K562 (cell line): ENCODE measurements at regions not wholly inside any gene's neighbourhood (a gene's known extent, or its start where the extent isn't known, plus 50 kb on each side); places are given as distances from the start of the nearest gene placed in this dataset.

Source experiments
- HNRNPH1 ChIP-seq: fragments of 200-400 bp; formaldehyde crosslinking; optimal IDR thresholded peaks from 2 replicates; pipeline ENCODE3; 2017; ENCODE audit warnings: low read depth, mild to moderate bottlenecking, low read length, moderate library complexity
- HNRNPLL ChIP-seq: fragments of 200-400 bp; formaldehyde crosslinking; IDR thresholded peaks from 2 replicates; pipeline ENCODE4 v1.6.1; 2017; ENCODE audit warnings: low read length, low read depth, mild to moderate bottlenecking; ENCODE audit not compliant: poor library complexity, severe bottlenecking
- MYNN ChIP-seq, 2 experiments: sonication (generic); formaldehyde crosslinking in 1 of 2; IDR thresholded peaks; 2 replicates each; pipeline versions ENCODE4 v1.5.0 to v1.6.1; 2016 to 2020; ENCODE audit warnings: antibody characterized with exemption in 1 of 2, missing genetic modification reagents in 1 of 2
- NEUROD1 ChIP-seq: fragments of 150-350 bp; IDR thresholded peaks from 2 replicates; pipeline ENCODE4 v1.6.1; 2014; ENCODE audit warnings: borderline replicate concordance, low read length, low read depth; ENCODE audit not compliant: partially characterized antibody
- PTBP1 ChIP-seq: fragments of 200-400 bp; formaldehyde crosslinking; IDR thresholded peaks from 2 replicates; pipeline ENCODE4 v1.6.1; 2017; ENCODE audit warnings: low read depth, low read length
- TAF1 ChIP-seq: IDR thresholded peaks from 2 replicates; pipeline ENCODE4 v1.6.1; 2011; ENCODE audit warnings: mild to moderate bottlenecking, low read length, moderate library complexity; ENCODE audit not compliant: insufficient read depth, control insufficient read depth, severe bottlenecking; ENCODE audit errors: extremely low read depth
- XRCC3 ChIP-seq: fragments of 450-650 bp; IDR thresholded peaks from 2 replicates; pipeline ENCODE4 v1.6.1; 2017; ENCODE audit warnings: mild to moderate bottlenecking, moderate library complexity
- ZNF551 ChIP-seq: fragments of 250-450 bp; sonication (Bioruptor Pico); IDR thresholded peaks from 2 replicates; pipeline ENCODE4 v1.5.0; 2021; ENCODE audit warnings: mild to moderate bottlenecking, moderate library complexity
- ZNF717 ChIP-seq: fragments of 250-450 bp; sonication (Bioruptor Pico); IDR thresholded peaks from 2 replicates; pipeline ENCODE4 v1.5.0; 2021
- TF ChIP-seq, protein P1 (sequence below), 2 experiments: fragments of 450-650 bp; IDR thresholded peaks; 2 replicates each; pipeline ENCODE4 v1.6.1; 2016; ENCODE audit warnings: mild to moderate bottlenecking in 2 of 2, borderline replicate concordance in 1 of 2, low read depth in 1 of 2, moderate library complexity in 1 of 2

- TF ChIP-seq, protein P1, sequence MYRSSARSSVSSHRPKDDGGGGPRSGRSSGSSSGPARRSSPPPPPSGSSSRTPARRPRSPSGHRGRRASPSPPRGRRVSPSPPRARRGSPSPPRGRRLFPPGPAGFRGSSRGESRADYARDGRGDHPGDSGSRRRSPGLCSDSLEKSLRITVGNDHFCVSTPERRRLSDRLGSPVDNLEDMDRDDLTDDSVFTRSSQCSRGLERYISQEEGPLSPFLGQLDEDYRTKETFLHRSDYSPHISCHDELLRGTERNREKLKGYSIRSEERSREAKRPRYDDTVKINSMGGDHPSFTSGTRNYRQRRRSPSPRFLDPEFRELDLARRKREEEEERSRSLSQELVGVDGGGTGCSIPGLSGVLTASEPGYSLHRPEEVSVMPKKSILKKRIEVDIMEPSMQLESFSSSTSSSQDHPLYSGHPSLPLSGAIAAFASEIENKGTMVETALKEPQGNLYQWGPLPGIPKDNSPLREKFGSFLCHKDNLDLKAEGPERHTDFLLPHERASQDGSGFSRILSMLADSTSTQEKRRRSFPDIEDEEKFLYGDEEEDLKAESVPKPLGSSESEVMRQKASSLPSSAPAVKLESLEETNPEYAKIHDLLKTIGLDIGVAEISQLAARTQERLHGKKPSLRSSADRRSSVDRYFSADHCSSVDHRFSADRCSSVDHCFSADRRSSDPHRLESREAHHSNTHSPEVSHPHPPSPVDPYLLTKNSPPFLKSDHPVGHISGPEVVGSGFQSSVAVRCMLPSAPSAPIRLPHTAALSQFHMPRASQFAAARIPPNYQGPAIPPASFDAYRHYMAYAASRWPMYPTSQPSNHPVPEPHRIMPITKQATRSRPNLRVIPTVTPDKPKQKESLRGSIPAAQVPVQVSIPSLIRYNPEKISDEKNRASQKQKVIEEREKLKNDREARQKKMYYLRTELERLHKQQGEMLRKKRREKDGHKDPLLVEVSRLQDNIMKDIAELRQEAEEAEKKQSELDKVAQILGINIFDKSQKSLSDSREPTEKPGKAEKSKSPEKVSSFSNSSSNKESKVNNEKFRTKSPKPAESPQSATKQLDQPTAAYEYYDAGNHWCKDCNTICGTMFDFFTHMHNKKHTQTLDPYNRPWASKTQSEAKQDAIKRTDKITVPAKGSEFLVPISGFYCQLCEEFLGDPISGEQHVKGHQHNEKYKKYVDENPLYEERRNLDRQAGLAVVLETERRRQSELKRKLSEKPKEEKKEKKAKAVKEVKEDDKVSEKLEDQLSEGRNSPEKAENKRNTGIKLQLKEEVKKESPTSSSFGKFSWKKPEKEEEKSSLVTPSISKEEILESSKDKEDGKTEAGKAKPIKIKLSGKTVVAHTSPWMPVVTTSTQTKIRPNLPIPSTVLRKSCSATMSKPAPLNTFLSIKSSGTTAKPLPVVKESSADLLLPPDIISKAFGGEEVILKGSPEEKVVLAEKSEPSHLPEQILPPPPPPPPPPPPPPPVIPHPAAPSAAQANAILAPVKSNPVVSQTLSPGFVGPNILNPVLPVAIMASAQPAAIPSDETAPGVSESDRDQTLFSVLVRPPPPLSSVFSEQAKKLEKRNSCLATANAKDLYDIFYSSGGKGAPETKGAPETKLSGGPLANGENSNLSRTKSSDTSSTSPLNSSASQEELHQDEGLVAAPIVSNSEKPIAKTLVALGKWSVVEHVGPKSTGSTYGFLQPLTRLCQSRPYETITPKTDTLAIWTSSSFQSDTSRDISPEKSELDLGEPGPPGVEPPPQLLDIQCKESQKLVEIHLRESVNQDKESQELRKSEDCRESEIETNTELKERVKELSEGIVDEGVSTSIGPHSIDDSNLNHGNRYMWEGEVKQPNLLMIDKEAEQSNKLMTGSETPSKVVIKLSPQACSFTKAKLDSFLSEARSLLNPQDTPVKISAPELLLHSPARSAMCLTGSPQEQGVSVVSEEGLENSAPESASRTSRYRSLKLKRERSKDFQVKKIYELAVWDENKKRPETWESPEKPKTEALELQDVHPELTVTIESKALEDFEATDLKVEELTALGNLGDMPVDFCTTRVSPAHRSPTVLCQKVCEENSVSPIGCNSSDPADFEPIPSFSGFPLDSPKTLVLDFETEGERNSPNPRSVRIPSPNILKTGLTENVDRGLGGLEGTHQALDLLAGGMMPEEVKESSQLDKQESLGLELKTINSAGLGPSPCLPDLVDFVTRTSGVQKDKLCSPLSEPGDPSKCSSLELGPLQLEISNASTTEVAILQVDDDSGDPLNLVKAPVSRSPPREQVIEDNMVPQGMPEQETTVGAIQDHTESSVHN (IDR thresholded peaks at IDR 0.05; ENCODE audit: borderline replicate concordance in 1 of 2, low read depth in 1 of 2): no peak
- no peak for TF ChIP-seq ZNF551
- TF ChIP-seq XRCC3: no peak
- TF ChIP-seq HNRNPLL: no peak
- no peak for TF ChIP-seq NEUROD1
- TF ChIP-seq TAF1: no peak
- TF ChIP-seq PTBP1: no peak
- no peak for TF ChIP-seq HNRNPH1
- TF ChIP-seq ZNF717 (CRISPR knock-in tag): no peak
- TF ChIP-seq MYNN (IDR thresholded peaks at IDR 0.05): no peak
- TF ChIP-seq MYNN (CRISPR knock-in tag; IDR thresholded peaks at IDR 0.05): no peak
These were observed 275.2 kb downstream of the IRS1 start (continued) for GRCh38 chr2:226524381-226524843.
